Natural killer cell treated with Interleukin-12 subunit alpha and Interleukin-12 subunit beta and Interleukin-15 and Interleukin-18, amount 100 ng/mL, for 72 hours (primary cell): ENCODE measurements at regions not wholly inside any gene's neighbourhood (a gene's known extent, or its start where the extent isn't known, plus 50 kb on each side); places are given as distances from the start of the nearest gene placed in this dataset.

ENCODE experiments used
- ATAC-seq, 2 donors: fragments of 150-1000 bp; cut with Tn5 transposase in 1 of 2; sonication (Bioruptor Pico), chemical (Tn5 transposase) in 1 of 2; 2 replicates each; pipeline ENCODE4 v1.10.0; 2021
- DNase-seq: peaks from one replicate; pipeline ENCODE4 v3.0.0; 2022; ENCODE audit warnings: low spot score
- H3K27ac Mint-ChIP-seq, 2 donors: 1 replicate in 1 of 2; 2 replicates in 1 of 2; pipeline ENCODE4 v1.8.0; 2022; ENCODE audit warnings: mixed read lengths in 2 of 2, mild to moderate bottlenecking in 1 of 2, moderate library complexity in 1 of 2
- H3K27me3 Mint-ChIP-seq, 2 donors: 1 replicate in 1 of 2; 2 replicates in 1 of 2; pipeline ENCODE4 v1.8.0; 2022; ENCODE audit warnings: mixed read lengths in 2 of 2
- H3K36me3 Mint-ChIP-seq: one replicate; pipeline ENCODE4 v1.8.0; 2022; ENCODE audit warnings: mixed read lengths
- H3K4me1 Mint-ChIP-seq, 2 donors: 1 replicate in 1 of 2; 2 replicates in 1 of 2; pipeline ENCODE4 v1.8.0; 2022; ENCODE audit warnings: low read depth in 2 of 2, mixed read lengths in 2 of 2, mild to moderate bottlenecking in 1 of 2
- H3K4me3 Mint-ChIP-seq: one replicate; pipeline ENCODE4 v1.8.0; 2022; ENCODE audit warnings: mixed read lengths
- H3K9me3 Mint-ChIP-seq: 2 replicates; pipeline ENCODE4 v1.8.0; 2022; ENCODE audit warnings: mixed read lengths

DNA sequence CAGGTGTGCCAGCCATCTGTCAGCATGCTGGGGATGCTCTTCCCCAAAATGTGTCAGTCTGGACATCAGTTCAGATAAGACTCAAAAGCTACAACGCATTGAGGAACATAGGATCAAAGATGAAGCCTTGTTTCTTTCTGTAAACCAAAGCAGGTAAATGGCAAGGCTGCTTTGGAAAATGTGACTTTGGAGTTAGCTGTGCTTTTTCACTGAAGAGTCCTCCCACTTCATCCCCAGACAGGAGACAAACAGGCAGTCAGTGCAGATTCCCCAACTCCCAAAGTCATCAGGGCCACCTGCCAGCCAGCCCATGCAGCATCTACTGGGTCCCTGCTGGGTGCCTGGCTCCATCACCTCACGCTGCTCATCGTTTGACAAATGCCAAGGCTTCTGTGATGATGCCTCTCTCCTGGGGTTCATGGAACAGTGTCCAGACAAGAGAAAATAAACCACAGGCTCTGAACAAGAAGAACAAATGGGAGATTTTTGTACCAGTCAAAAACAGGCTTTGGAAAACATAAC lies 205.0 kb upstream of the BTBD3 start:
- H3K36me3 Mint-ChIP-seq, result no peaks in the 10 kb centered on the region
- no peak overlapping the region for H3K27ac Mint-ChIP-seq
- H3K4me3 Mint-ChIP-seq, result no peak overlapping the region
- DNase-seq (no peak), ATAC-seq (no peak)
- H3K27me3 Mint-ChIP-seq, result no peaks in the 10 kb centered on the region
- no peaks in the 10 kb centered on the region for H3K4me1 Mint-ChIP-seq
- peaks cover 10% of the 10 kb centered on the region for H3K9me3 Mint-ChIP-seq

DNA sequence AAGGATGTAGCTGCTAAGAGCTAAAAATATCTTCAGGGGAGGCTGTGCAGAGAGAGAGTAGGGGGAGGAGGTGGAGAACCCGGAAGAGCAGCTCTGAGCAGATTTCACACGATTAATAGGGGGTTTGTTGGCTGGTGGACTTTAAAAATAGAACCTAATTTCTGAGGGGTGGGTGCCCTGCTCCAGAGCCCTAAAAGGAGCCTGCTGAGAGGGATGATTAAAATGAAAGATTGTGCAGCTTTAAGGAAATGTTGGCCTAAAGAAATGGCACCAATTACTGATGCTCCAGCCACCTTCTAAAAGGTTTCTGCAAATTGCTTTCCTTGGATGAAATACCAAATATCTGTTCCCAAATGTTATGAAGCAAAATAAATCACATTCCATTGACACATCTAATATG lies 202.8 kb upstream of the BTBD3 start:
- H3K9me3 Mint-ChIP-seq, result peaks cover 11% of the 10 kb centered on the region
- no peaks in the 10 kb centered on the region for H3K4me1 Mint-ChIP-seq
- no peaks in the 10 kb centered on the region for H3K36me3 Mint-ChIP-seq
- no peak overlapping the region for H3K27ac Mint-ChIP-seq
- H3K4me3 Mint-ChIP-seq, result no peak overlapping the region
- DNase-seq (no peak), ATAC-seq (no peak)
- H3K27me3 Mint-ChIP-seq, result no peaks in the 10 kb centered on the region

DNA sequence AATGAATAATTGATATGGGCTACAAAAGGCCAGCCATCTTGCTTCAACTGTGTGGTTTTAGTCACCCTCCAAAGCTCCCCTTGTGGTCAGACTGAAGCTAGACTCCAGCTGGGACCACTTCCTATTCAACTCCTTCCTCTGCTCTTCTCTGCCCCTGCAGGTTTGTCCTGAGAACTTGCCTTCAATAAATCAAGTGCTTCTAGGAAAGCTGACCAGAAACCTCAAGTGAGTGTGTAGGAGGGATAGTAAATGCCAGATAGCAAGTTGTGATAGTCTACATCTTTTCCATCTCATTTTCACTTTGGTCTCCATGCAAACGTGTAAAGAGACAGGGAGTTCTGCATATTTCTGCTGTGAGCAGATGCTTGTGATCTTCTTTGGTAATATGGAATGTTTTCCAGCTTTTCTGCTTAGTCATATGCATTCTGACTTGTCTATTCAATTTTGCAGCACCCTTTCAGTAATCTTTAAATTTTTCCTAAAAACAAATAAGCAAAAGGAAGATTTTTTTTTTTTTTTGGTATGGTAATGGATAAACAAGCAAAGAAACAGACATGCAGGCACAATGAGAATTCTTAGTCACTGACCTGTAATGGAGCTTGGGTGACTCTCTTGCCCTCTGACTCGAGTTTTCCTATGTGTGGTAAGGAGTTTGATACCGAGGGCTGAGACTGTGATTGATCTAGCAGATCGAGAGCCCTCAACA lies 201.3 kb upstream of the BTBD3 start:
- H3K27ac Mint-ChIP-seq, result no peak overlapping the region
- ATAC-seq, result no peak
- peaks cover 11% of the 10 kb centered on the region for H3K9me3 Mint-ChIP-seq
- H3K4me3 Mint-ChIP-seq, result no peak overlapping the region
- DNase-seq, result no peak
- no peaks in the 10 kb centered on the region for H3K4me1 Mint-ChIP-seq
- H3K36me3 Mint-ChIP-seq, result no peaks in the 10 kb centered on the region
- H3K27me3 Mint-ChIP-seq, result no peaks in the 10 kb centered on the region

DNA sequence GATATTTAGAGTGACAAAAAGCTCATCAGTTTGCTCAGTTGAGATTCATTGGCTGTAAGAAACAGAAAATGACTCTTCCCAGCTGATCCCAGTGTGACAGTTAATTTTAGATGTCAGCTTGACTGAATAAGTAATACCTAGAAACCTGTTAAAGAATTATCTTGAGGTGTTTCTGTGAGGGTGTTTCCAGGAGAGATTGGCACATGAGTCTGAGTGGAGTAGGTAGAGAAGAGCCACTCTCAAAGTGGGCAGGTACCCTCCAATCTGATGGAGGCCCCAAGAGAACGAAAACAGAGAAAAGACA lies 200.8 kb upstream of the BTBD3 start:
- Mint-ChIP-seq H3K27me3 (no peaks in the 10 kb centered on the region), H3K4me1 (no peaks in the 10 kb centered on the region), H3K27ac (no peak overlapping the region), H3K4me3 (no peak overlapping the region), H3K36me3 (no peaks in the 10 kb centered on the region), H3K9me3 (peaks cover 11% of the 10 kb centered on the region)
- ATAC-seq (no peak), DNase-seq (no peak)

DNA sequence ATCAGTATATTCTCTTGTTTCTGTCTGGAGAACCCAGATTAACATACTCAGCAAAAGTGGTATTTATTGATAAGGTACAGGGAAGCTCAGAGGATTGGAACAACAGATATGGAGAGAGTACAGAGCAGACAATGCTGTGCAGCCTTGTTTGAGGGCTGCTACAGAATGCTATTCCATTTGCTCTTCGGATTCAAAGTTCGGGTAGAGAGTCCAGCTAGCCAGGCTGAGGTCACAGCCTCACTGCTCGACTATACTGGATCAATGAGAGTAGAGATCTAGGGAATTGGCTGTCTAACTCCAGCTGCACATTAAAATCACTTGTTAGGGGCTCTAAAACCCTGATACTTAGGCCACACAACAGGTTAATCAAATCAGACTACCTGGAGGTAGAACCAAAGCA lies 200.1 kb upstream of the BTBD3 start:
- DNase-seq, result no peak
- peaks cover 11% of the 10 kb centered on the region for H3K9me3 Mint-ChIP-seq
- no peaks in the 10 kb centered on the region for H3K36me3 Mint-ChIP-seq
- H3K4me3 Mint-ChIP-seq, result no peak overlapping the region
- ATAC-seq, result no peak
- no peaks in the 10 kb centered on the region for H3K27me3 Mint-ChIP-seq
- no peaks in the 10 kb centered on the region for H3K4me1 Mint-ChIP-seq
- no peak overlapping the region for H3K27ac Mint-ChIP-seq

DNA sequence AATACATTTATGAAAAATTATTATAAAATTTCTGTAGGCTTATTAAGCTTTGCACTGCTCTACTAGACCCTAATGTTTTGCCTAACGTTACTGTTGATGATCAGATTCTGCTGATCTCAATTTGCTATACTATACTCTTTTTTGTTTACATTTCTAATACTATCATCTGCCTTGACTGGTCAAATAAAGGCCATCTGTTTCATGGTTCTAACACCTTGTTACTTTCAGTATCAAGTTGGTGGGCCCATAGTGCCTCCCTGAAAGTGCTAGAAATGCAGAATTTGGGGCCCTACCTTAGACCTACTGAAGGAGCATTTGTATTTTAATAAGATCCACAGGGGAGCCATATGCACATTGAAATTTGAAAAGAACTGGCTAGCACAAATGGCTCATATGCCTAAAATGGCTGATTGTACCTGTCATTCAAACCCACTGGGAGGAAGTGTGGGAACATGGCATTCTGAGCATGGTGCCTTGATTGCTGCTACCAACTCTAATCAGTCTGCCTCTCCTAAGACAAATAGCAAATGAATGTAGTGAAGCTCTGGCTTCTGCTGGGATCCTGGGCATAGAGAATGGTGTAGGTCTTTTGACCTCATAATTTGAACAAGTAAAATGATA lies 199.1 kb upstream of the BTBD3 start:
- Mint-ChIP-seq H3K27ac (no peak overlapping the region), H3K36me3 (no peaks in the 10 kb centered on the region), H3K9me3 (peaks cover 11% of the 10 kb centered on the region), H3K4me3 (no peak overlapping the region), H3K4me1 (no peaks in the 10 kb centered on the region), H3K27me3 (no peaks in the 10 kb centered on the region)
- DNase-seq (no peak), ATAC-seq (no peak)

DNA sequence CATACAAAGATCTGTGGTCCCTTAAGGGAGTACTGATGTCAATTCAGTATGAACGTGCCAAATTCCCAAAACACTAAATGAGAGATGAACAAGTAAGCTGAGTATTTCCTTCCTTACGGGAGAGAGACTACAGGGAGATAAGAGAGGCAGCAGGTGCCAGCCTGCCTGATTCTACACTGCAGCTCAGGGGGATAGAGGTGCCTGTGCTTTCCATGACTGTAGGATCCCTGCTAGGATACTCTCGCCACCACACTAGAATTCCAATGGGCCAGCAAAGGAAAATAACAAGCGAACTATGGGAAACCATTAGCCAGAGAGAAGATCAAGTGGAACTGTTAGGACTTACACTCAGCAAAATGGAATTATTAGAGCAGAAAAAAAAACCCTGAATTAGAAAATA lies 198.5 kb upstream of the BTBD3 start:
- DNase-seq (no peak), ATAC-seq (no peak)
- H3K27me3 Mint-ChIP-seq, result no peaks in the 10 kb centered on the region
- H3K27ac Mint-ChIP-seq, result no peak overlapping the region
- no peaks in the 10 kb centered on the region for H3K36me3 Mint-ChIP-seq
- H3K9me3 Mint-ChIP-seq, result peaks cover 11% of the 10 kb centered on the region
- no peak overlapping the region for H3K4me3 Mint-ChIP-seq
- no peaks in the 10 kb centered on the region for H3K4me1 Mint-ChIP-seq

DNA sequence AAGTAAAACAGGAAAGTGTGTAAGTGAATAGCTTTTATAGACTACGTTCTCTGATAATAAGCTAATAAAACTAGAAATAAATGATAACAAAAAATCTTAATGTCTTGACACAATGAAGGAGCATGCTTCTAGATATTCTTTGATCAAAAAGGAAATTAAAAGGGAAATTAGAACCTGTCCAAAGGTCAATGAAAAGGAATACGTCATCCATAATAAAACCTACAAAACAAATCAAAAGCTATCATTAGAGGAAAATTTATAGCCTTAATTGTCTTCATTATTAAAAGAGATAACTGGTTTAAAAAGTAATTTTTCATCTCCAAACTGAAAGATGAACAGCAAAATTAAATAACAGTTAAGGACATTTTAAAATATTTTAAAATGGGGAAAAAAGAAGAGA lies 196.3 kb upstream of the BTBD3 start:
- H3K36me3 Mint-ChIP-seq, result no peaks in the 10 kb centered on the region
- ATAC-seq (no peak), DNase-seq (no peak)
- H3K4me1 Mint-ChIP-seq, result no peaks in the 10 kb centered on the region
- no peaks in the 10 kb centered on the region for H3K27me3 Mint-ChIP-seq
- no peak overlapping the region for H3K4me3 Mint-ChIP-seq
- H3K9me3 Mint-ChIP-seq, result peaks cover 8% of the 10 kb centered on the region
- H3K27ac Mint-ChIP-seq, result no peak overlapping the region

DNA sequence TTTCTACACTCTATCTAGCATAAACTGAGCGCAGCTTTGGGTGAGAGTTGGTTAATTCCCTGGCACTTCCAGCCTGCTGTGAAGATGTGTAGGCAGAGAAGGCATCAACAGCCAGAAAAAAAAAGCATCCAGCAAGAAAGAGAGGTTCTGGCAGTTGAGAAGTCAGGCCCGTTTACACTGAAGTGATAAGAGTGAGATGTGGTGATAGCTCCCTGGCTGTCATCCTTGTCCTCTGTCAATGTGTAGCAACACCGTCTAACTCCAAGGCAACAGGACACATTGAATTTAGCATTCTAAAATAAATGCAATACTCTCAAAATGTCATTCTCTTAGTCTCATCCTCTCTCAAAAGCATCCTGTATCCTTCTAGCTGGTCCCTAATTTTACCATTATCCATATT lies 193.6 kb upstream of the BTBD3 start:
- H3K9me3 Mint-ChIP-seq, result peaks cover 2% of the 10 kb centered on the region
- H3K4me1 Mint-ChIP-seq, result no peaks in the 10 kb centered on the region
- no peak overlapping the region for H3K4me3 Mint-ChIP-seq
- ATAC-seq (no peak), DNase-seq (no peak)
- H3K27ac Mint-ChIP-seq, result no peak overlapping the region
- no peaks in the 10 kb centered on the region for H3K36me3 Mint-ChIP-seq
- H3K27me3 Mint-ChIP-seq, result no peaks in the 10 kb centered on the region

DNA sequence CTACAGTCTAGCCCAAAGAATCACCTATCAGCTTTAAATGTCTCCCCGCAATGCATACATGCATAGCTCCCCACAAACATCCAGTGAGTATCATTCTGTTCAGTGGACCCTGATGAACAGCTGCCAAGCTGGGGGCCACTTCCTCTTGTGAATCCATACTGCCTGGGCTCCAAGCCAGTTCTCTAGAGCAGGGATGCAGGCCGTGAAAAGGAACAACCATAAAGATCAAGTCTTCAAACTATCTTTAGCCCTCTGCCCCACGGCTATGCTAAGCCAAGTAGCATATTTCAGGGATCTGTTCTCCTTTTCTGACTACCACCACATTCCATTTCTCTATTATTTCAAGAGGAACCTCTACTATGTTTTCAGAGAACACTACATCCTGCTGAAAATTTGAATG lies 191.7 kb upstream of the BTBD3 start:
- Mint-ChIP-seq H3K27me3 (no peaks in the 10 kb centered on the region), H3K4me3 (no peak overlapping the region), H3K27ac (no peak overlapping the region), H3K4me1 (no peaks in the 10 kb centered on the region), H3K9me3 (peaks cover 9% of the 10 kb centered on the region), H3K36me3 (peaks cover 5% of the 10 kb centered on the region)
- no peak for ATAC-seq
- DNase-seq, result no peak

DNA sequence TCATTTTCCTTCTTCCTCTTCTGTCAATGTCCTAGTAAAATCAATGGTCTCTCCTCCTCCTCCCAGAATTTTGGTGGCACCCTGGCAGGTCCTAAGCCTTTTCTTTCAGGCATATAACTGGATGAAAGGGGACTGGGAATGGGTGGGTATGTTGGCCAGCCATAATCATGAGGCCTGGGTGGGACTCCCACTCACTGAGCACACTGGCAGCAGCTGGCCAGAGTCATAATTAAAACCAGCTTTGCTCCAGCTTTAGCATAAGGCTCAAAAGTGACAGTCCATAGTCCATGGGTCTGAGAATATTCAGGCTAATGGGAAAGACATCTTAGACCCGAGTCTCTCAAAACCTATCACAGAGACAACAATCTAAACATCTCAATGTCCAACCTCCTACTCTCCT lies 190.0 kb upstream of the BTBD3 start:
- no peak overlapping the region for H3K27ac Mint-ChIP-seq
- no peak overlapping the region for H3K4me3 Mint-ChIP-seq
- H3K9me3 Mint-ChIP-seq, result peaks cover 14% of the 10 kb centered on the region
- DNase-seq (no peak), ATAC-seq (no peak)
- no peaks in the 10 kb centered on the region for H3K27me3 Mint-ChIP-seq
- H3K36me3 Mint-ChIP-seq, result peaks cover 6% of the 10 kb centered on the region
- no peaks in the 10 kb centered on the region for H3K4me1 Mint-ChIP-seq

DNA sequence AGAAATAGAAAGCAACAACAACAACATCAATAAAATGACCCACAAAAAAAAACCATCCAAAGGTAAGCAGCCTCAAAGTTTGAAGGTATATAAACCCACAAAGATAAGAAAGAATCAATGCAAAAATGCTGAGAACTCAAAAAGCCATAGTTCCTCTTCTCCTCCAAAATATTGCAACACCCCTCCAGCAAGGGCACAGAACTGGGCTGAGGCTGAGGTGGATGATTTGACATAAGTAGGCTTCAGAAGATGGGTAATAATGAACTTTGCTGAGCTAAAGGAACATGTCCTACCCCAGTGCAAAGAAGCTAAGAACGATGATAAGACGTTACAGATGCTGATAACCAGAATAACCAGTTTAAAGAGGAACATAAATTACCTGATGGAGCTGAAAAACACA lies 188.8 kb upstream of the BTBD3 start:
- ATAC-seq (no peak), DNase-seq (no peak)
- Mint-ChIP-seq H3K27me3 (no peaks in the 10 kb centered on the region), H3K9me3 (peaks cover 14% of the 10 kb centered on the region), H3K36me3 (peaks cover 6% of the 10 kb centered on the region), H3K4me3 (no peak overlapping the region), H3K27ac (no peak overlapping the region), H3K4me1 (no peaks in the 10 kb centered on the region)

DNA sequence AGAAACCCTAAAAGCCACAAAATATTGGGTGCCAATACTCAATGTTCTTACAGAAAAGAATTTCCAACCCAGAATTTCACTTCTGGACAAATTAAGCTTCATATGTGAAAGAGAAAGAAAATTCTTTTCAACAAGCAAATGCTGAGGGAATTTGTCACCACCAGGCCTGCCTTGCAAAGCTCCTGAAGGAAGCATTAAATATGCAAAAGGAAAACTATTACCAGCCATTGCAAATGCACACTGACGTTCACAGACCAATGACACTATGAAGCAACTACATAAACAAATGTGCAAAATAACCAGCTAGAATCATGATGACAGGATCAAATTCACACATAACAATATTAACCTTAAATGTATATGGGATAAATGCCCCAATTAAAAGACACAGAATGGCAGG lies 187.9 kb upstream of the BTBD3 start:
- no peak overlapping the region for H3K27ac Mint-ChIP-seq
- H3K9me3 Mint-ChIP-seq, result peaks cover 14% of the 10 kb centered on the region
- DNase-seq (no peak), ATAC-seq (no peak)
- peaks cover 6% of the 10 kb centered on the region for H3K36me3 Mint-ChIP-seq
- H3K4me1 Mint-ChIP-seq, result no peaks in the 10 kb centered on the region
- H3K4me3 Mint-ChIP-seq, result no peak overlapping the region
- no peaks in the 10 kb centered on the region for H3K27me3 Mint-ChIP-seq

DNA sequence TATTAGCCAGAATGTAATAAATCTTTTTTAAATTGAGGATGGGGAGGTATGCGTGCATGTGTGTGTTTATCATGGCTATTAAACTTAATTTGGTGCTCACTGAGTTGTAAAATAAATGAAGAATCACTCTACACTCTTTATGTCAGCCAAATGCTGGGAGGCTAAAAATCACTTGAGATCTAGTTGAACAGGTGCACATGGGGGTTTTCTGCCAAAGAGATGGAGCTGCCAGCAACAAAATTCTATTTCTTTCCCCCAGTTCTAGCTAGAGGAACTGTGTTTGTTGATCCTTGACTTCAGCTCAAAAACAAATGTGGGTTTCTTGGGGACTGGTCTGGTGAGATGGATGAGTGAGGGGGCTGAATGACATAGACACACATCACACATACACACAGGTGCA lies 183.3 kb upstream of the BTBD3 start:
- Mint-ChIP-seq H3K27me3 (no peaks in the 10 kb centered on the region), H3K4me1 (no peaks in the 10 kb centered on the region), H3K36me3 (peaks cover 6% of the 10 kb centered on the region), H3K27ac (no peak overlapping the region), H3K4me3 (no peak overlapping the region), H3K9me3 (peaks cover 18% of the 10 kb centered on the region)
- ATAC-seq (no peak), DNase-seq (no peak)

DNA sequence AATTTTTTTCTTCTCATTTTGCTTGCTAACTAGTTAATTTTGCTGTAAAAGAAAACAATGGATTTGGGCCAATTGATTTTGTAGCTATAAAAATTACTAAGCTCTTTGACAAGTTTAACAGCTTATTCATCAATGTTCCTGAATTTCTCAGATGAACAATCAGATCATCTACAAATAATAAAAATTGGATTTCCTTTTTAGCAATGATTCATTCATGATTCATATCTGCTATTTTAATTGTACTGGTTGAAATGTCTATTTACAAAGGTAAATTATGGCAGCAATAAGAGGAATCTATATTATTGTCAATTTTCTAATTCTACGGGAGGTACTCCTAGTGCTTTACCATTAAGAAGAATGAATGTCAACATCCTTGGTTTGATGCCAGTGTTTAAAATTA lies 178.8 kb upstream of the BTBD3 start:
- Mint-ChIP-seq H3K4me3 (no peak overlapping the region), H3K27ac (no peak overlapping the region), H3K9me3 (peaks cover 4% of the 10 kb centered on the region), H3K27me3 (no peaks in the 10 kb centered on the region), H3K36me3 (no peaks in the 10 kb centered on the region), H3K4me1 (no peaks in the 10 kb centered on the region)
- DNase-seq, result no peak
- ATAC-seq, result no peak
